ENCODE measurements at regions not wholly inside any gene's neighbourhood (a gene's known extent, or its start where the extent isn't known, plus 50 kb on each side); places are given as distances from the start of the nearest gene placed in this dataset.

DNA sequence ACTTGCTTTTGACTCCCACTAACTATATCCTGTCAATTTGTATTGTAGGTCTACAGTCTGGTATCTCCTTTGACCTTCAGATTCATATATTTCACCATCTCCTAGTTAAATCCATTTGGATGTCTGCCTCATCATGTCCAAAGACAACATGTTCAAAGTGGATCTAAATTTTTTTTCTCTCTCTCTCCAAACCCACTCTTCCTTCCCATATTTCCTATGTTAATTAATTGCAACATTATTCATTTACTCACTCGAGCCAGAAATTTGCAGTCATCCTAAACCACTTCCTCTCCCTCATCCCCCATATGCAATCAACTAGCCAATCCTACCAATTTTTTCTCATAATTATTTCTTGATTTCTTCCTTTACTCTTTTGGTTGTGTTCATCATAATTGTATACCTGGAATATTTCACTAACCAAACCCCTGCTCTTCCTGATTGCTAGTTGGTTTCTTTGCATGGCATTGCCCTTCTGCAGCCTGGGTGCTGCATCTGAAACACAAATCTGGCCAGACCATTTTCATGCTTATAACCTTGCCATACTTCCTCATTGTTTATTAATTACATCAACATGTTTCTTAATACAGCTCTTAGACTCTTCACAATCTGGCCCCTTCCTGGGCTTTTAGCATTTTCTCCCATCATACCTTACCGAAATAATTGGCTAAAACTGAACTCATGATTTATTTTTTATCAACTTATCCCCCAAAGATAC, 442.2 kb downstream of the ADAMTS20 start:
- TF ChIP-seq, protein P1, sequence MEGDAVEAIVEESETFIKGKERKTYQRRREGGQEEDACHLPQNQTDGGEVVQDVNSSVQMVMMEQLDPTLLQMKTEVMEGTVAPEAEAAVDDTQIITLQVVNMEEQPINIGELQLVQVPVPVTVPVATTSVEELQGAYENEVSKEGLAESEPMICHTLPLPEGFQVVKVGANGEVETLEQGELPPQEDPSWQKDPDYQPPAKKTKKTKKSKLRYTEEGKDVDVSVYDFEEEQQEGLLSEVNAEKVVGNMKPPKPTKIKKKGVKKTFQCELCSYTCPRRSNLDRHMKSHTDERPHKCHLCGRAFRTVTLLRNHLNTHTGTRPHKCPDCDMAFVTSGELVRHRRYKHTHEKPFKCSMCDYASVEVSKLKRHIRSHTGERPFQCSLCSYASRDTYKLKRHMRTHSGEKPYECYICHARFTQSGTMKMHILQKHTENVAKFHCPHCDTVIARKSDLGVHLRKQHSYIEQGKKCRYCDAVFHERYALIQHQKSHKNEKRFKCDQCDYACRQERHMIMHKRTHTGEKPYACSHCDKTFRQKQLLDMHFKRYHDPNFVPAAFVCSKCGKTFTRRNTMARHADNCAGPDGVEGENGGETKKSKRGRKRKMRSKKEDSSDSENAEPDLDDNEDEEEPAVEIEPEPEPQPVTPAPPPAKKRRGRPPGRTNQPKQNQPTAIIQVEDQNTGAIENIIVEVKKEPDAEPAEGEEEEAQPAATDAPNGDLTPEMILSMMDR (optimal IDR thresholded peaks at IDR 0.05 in 1 of 3, IDR thresholded peaks at IDR 0.05 in 1 of 3, conservative IDR thresholded peaks at IDR 0.05 in 1 of 3; ENCODE audit: extremely low read depth in 1 of 3, insufficient read depth in 2 of 3, low read length in 3 of 3) = no peak
- TF ChIP-seq EZH2 (IDR thresholded peaks at IDR 0.05; ENCODE audit: low read length) = no peak

All from keratinocyte (primary cell).